Spleen (tissue), 11 donors: ENCODE measurements at regions not wholly inside any gene's neighbourhood (a gene's known extent, or its start where the extent isn't known, plus 50 kb on each side); places are given as distances from the start of the nearest gene placed in this dataset.

Source experiments
- DNase-seq: peaks from one replicate; pipeline ENCODE4 v3.0.0-alpha.2; 2020
- H3K27ac ChIP-seq, 8 donors: fragments of 200-600 bp; sonication (generic) in 7 of 8; 1 replicate in 4 of 8; 2 replicates in 4 of 8; pipeline versions ENCODE4 v1.5.0 to v1.8.0; 2016 to 2021; ENCODE audit warnings: inconsistent platforms in 4 of 8, mild to moderate bottlenecking in 4 of 8, moderate library complexity in 1 of 8
- H3K27me3 ChIP-seq, 7 donors: fragments of 200-600 bp; sonication (generic) in 6 of 7; replicated peaks in 1 of 7; 1 replicate in 4 of 7; 2 replicates in 3 of 7; pipeline versions ENCODE4 v1.5.0 to v1.8.0; 2016 to 2021; ENCODE audit warnings: inconsistent platforms in 3 of 7, mild to moderate bottlenecking in 1 of 7
- H3K36me3 ChIP-seq, 6 donors: fragments of 200-600 bp; sonication (generic) in 5 of 6; 1 replicate in 4 of 6; 2 replicates in 2 of 6; pipeline versions ENCODE4 v1.5.0 to v1.8.0; 2016 to 2021; ENCODE audit warnings: inconsistent platforms in 2 of 6
- H3K4me1 ChIP-seq, 6 donors: fragments of 200-600 bp; sonication (generic) in 5 of 6; 1 replicate in 3 of 6; 2 replicates in 3 of 6; pipeline versions ENCODE4 v1.5.0 to v1.8.0; 2016 to 2021; ENCODE audit warnings: inconsistent platforms in 3 of 6
- H3K4me3 ChIP-seq, 8 donors: fragments of 200-600 bp; sonication (generic) in 7 of 8; 1 replicate in 4 of 8; 2 replicates in 4 of 8; pipeline versions ENCODE4 v1.5.0 to v1.8.0; 2016 to 2021; ENCODE audit warnings: inconsistent platforms in 4 of 8, mild to moderate bottlenecking in 4 of 8, moderate library complexity in 2 of 8
- H3K9me3 ChIP-seq, 8 donors: fragments of 200-600 bp; sonication (generic) in 7 of 8; 1 replicate in 4 of 8; 2 replicates in 4 of 8; pipeline versions ENCODE4 v1.5.0 to v1.8.0; 2016 to 2021; ENCODE audit warnings: inconsistent platforms in 4 of 8
- POLR2A ChIP-seq, 3 donors: fragments of 450-650 bp; IDR thresholded peaks; one replicate each; pipeline ENCODE4 v1.5.1; 2017; ENCODE audit warnings: antibody characterized with exemption in 3 of 3, mild to moderate bottlenecking in 1 of 3
- POLR2AphosphoS5 ChIP-seq, 3 donors: sonication (generic); formaldehyde crosslinking; IDR thresholded peaks; one replicate each; pipeline ENCODE4 v1.5.1; 2017; ENCODE audit warnings: antibody characterized with exemption in 3 of 3
- WGBS, 5 donors: extraction: QIAGEN DNeasy Blood & Tissue Kit in 3 of 5; methylation state at CpG; one replicate each; pipeline versions ENCODE4 v1.1.5 to v1.1.7; 2013 to 2018; 5-methylcytosine and 5-hydroxymethylcytosine counted together
- intact Hi-C: fragments of 100-400 bp; cut with DNase I; formaldehyde crosslinking; loops from one replicate; pipeline ENCODE4 v1.15.0; 2023; ENCODE audit warnings: low total_unique reads
- TF ChIP-seq, protein P1 (sequence below), 11 experiments: fragments of 200-600 bp in 7 of 11; fragments of 450-650 bp in 4 of 11; sonication (generic) in 4 of 11; IDR thresholded peaks in 8 of 11; conservative IDR thresholded peaks in 3 of 11; 1 replicate in 7 of 11; 2 replicates in 4 of 11; pipeline versions ENCODE4 v1.4.0 to v1.8.0; 2016 to 2021; ENCODE audit warnings: antibody characterized with exemption in 11 of 11, inconsistent platforms in 4 of 11, mild to moderate bottlenecking in 1 of 11
- donor health status: healthy with polysubstance abuse.
- donor health status: DM: no; HTN: no; CAD: no; lungs with moderate emphysema.
- donor health status: DM: no; HTN: no; CAD: no.
- donor health status: Bipolar disorder and iron deficiency.
- donor health status: healthy.
- donor health status: DM: no; HTN: no; CAD: no.
- donor health status: DM: yes; HTN: yes; CAD: no.

DNA sequence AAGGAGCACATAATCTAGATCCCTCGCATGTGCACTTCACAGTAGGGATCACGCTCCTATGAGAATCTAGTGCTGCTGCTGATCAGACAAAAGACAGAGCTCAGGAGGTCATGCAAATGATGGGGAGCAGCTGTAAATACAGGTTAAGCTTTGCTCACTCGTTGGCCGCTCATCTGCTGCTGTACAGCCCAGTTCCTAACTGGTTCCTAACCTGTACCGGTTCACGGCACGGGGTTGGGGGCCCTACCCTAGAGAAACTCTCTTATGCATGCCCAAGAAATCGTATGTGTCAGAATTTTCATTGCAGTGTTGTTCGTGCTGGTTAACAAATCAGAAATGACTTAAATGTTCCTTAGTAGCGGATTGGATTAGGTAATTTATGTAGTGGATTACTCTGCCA lies 116.1 kb downstream of the CDH26 start:
- Histone ChIP-seq H3K4me3 (no peak overlapping the region), H3K27me3 (no peaks in the 10 kb centered on the region), H3K4me1 (peaks cover 0 to 19% (median 11%) of the 10 kb centered on the region in 6 donors), H3K9me3 (peaks cover 0 to 8% (median 6%) of the 10 kb centered on the region in 8 donors), H3K27ac (no peak overlapping the region), H3K36me3 (no peaks in the 10 kb centered on the region)
- TF ChIP-seq POLR2A (IDR thresholded peaks at IDR 0.05) (no peak), POLR2AphosphoS5 (IDR thresholded peaks at IDR 0.05) (no peak)
- TF ChIP-seq, protein P1, sequence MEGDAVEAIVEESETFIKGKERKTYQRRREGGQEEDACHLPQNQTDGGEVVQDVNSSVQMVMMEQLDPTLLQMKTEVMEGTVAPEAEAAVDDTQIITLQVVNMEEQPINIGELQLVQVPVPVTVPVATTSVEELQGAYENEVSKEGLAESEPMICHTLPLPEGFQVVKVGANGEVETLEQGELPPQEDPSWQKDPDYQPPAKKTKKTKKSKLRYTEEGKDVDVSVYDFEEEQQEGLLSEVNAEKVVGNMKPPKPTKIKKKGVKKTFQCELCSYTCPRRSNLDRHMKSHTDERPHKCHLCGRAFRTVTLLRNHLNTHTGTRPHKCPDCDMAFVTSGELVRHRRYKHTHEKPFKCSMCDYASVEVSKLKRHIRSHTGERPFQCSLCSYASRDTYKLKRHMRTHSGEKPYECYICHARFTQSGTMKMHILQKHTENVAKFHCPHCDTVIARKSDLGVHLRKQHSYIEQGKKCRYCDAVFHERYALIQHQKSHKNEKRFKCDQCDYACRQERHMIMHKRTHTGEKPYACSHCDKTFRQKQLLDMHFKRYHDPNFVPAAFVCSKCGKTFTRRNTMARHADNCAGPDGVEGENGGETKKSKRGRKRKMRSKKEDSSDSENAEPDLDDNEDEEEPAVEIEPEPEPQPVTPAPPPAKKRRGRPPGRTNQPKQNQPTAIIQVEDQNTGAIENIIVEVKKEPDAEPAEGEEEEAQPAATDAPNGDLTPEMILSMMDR (IDR thresholded peaks at IDR 0.05 in 8 of 11, conservative IDR thresholded peaks at IDR 0.05 in 3 of 11): no peak
- intact Hi-C loops: no loop called here
- 82 to 87% (median 85%) methylated on average over 10 of the region's 10 CpGs for WGBS, 5 donors
- no peak for DNase-seq

- Histone ChIP-seq H3K4me1 (peaks cover 0 to 19% (median 11%) of the 10 kb centered on the region in 6 donors), H3K9me3 (no peaks in the 10 kb centered on the region), H3K36me3 (no peaks in the 10 kb centered on the region), H3K27me3 (no peaks in the 10 kb centered on the region), H3K27ac (peak overlapping the region in 3 of 8 donors; percentile 11 to 34 (median 27)), H3K4me3 (no peak overlapping the region)
- intact Hi-C loops: no loop called here
- WGBS, 5 donors: 71 to 87% (median 80%) methylated on average over 15 of the region's 15 CpGs
- DNase-seq: no peak
- no peak for TF ChIP-seq POLR2A (IDR thresholded peaks at IDR 0.05)
Observed at GRCh38 chr20:60078351-60079250, 120.4 kb downstream of the CDH26 start.

DNA sequence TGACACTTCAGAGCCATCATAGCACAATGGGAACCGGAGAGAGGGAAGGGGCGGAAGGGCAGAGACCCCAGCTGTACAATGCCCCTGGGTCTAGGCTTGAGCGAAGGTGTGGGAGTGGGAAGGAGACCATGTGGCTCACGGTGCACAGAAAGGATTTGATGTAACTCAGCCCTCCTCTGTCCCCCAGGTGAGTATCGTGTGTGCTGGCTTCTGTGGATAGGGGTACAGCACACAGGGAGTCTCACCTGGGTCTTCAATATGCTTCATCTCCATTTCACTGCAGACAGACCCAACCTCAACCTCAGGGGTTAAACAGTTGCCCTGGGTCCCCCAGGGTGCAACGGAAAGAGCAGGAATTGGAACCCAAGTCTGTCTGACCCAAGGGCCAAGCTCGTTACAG lies 122.2 kb downstream of the CDH26 start:
- no peaks in the 10 kb centered on the region for H3K36me3 ChIP-seq

GRCh38 chr20:60085551-60086132 lies 127.4 kb downstream of the CDH26 start:
- DNase-seq: no peak
- peaks cover 0 to 35% (median 22%) of the 10 kb centered on the region in 7 donors for H3K27me3 ChIP-seq
- no peak overlapping the region for H3K4me3 ChIP-seq
- H3K36me3 ChIP-seq: no peaks in the 10 kb centered on the region
- intact Hi-C loops: no loop called here
- peaks cover 0 to 13% (median 2%) of the 10 kb centered on the region in 6 donors for H3K4me1 ChIP-seq
- H3K27ac ChIP-seq: no peak overlapping the region
- no peaks in the 10 kb centered on the region for H3K9me3 ChIP-seq
- WGBS, 5 donors: 81 to 90% (median 86%) methylated on average over 7 to 9 of the region's 9 CpGs
- TF ChIP-seq, protein P1 (IDR thresholded peaks at IDR 0.05 in 8 of 11, conservative IDR thresholded peaks at IDR 0.05 in 3 of 11): no peak

More for the DNA sequence above, 122.2 kb downstream of the CDH26 start:
- peaks cover 0 to 3% (median 0%) of the 10 kb centered on the region in 7 donors for H3K27me3 ChIP-seq
- no peaks in the 10 kb centered on the region for H3K9me3 ChIP-seq
- TF ChIP-seq, protein P1 (IDR thresholded peaks at IDR 0.05 in 8 of 11, conservative IDR thresholded peaks at IDR 0.05 in 3 of 11): no peak
- no peak for TF ChIP-seq POLR2AphosphoS5 (IDR thresholded peaks at IDR 0.05)
- TF ChIP-seq POLR2A (IDR thresholded peaks at IDR 0.05): no peak
- H3K27ac ChIP-seq: no peak overlapping the region
- WGBS, 5 donors: 75 to 87% (median 81%) methylated on average over 7 of the region's 7 CpGs
- no peak for DNase-seq
- intact Hi-C loops: no loop called here
- H3K4me3 ChIP-seq: no peak overlapping the region
- H3K4me1 ChIP-seq: peaks cover 0 to 19% (median 11%) of the 10 kb centered on the region in 6 donors
